ENCODE measurements at regions not wholly inside any gene's neighbourhood (a gene's known extent, or its start where the extent isn't known, plus 50 kb on each side); places are given as distances from the start of the nearest gene placed in this dataset.

DNA sequence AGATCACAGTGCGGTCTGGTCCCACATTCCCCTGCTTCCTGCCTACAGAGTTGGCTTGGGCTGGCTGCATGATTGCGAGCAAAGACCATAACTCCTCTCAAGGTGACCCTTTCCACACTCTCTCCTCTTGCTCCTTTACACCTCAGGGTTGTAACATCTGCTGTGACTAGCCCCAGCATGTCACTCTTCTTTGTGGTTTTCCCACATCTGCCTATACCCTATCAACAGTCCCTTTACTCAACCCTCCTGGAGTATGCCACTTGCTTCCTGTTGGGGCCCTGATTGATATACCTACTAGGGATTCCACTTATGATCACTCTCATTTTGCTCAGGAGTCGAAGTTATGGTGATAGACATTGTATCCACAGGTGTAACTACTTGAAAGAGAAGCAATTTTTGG is 58.9 kb upstream of the SGK1 start:
- Mint-ChIP-seq H3K4me3 (no peak overlapping the region), H3K36me3 (no peaks in the 10 kb centered on the region), H3K27ac (no peak overlapping the region), H3K9me3 (no peaks in the 10 kb centered on the region), H3K27me3 (ENCODE audit: insufficient read depth, low read depth) (no peaks in the 10 kb centered on the region), H3K4me1 (peaks cover 4% of the 10 kb centered on the region)
- no peak for TF ChIP-seq EZH2phosphoT487 (IDR thresholded peaks at IDR 0.05)
- TF ChIP-seq EZH2 (IDR thresholded peaks at IDR 0.05), result no peak
- TF ChIP-seq, protein P1, sequence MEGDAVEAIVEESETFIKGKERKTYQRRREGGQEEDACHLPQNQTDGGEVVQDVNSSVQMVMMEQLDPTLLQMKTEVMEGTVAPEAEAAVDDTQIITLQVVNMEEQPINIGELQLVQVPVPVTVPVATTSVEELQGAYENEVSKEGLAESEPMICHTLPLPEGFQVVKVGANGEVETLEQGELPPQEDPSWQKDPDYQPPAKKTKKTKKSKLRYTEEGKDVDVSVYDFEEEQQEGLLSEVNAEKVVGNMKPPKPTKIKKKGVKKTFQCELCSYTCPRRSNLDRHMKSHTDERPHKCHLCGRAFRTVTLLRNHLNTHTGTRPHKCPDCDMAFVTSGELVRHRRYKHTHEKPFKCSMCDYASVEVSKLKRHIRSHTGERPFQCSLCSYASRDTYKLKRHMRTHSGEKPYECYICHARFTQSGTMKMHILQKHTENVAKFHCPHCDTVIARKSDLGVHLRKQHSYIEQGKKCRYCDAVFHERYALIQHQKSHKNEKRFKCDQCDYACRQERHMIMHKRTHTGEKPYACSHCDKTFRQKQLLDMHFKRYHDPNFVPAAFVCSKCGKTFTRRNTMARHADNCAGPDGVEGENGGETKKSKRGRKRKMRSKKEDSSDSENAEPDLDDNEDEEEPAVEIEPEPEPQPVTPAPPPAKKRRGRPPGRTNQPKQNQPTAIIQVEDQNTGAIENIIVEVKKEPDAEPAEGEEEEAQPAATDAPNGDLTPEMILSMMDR (IDR thresholded peaks at IDR 0.05), result no peak
- Histone ChIP-seq H3K79me2 (ENCODE audit: low read depth) (no peaks in the 10 kb centered on the region), H3K4me1 (peaks cover 5% of the 10 kb centered on the region), H3K4me2 (no peak overlapping the region), H3K9me3 (ENCODE audit: low read depth) (no peaks in the 10 kb centered on the region), H3K36me3 (no peaks in the 10 kb centered on the region), H3K27ac (no peak overlapping the region), H3K9ac (no peak overlapping the region), H3F3A (ENCODE audit: low read depth) (no peaks in the 10 kb centered on the region), H4K20me1 (ENCODE audit: low read depth) (no peaks in the 10 kb centered on the region), H3K4me3 (no peak overlapping the region), H3K27me3 (no peaks in the 10 kb centered on the region), H2AFZ (replicated peaks) (no peak overlapping the region)
- DNase-seq (ENCODE audit: low spot score), result no peak

DNA sequence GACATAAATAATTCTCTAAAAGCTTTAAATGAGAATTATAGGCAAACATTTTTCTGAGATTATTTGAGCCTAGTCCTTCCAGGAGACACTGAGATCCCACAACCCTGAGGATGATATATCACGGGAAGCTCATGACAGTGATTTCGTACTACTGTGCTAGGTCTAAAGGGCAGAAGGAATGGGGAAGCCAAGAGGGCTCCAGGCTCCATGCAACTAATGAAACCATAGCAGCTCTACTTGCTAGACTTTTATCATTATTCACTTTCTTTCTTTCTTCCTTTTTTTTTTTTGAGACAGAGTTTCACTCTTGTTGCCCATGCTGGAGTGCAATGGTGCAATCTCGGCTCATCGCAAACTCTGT is 57.3 kb upstream of the SGK1 start:
- Histone ChIP-seq H4K20me1 (ENCODE audit: low read depth) (no peaks in the 10 kb centered on the region), H3K4me3 (no peak overlapping the region), H3K36me3 (no peaks in the 10 kb centered on the region), H3K27me3 (no peaks in the 10 kb centered on the region), H3F3A (ENCODE audit: low read depth) (no peaks in the 10 kb centered on the region), H3K27ac (no peak overlapping the region), H3K9me3 (ENCODE audit: low read depth) (no peaks in the 10 kb centered on the region), H3K9ac (no peak overlapping the region), H3K79me2 (ENCODE audit: low read depth) (no peaks in the 10 kb centered on the region), H2AFZ (replicated peaks) (no peak overlapping the region), H3K4me1 (peaks cover 5% of the 10 kb centered on the region), H3K4me2 (no peak overlapping the region)
- Mint-ChIP-seq H3K36me3 (no peaks in the 10 kb centered on the region), H3K27ac (no peak overlapping the region), H3K4me1 (peaks cover 4% of the 10 kb centered on the region), H3K9me3 (no peaks in the 10 kb centered on the region), H3K27me3 (ENCODE audit: insufficient read depth, low read depth) (no peaks in the 10 kb centered on the region), H3K4me3 (no peak overlapping the region)
- DNase-seq (ENCODE audit: low spot score), result no peak
- TF ChIP-seq EZH2 (IDR thresholded peaks at IDR 0.05) (no peak), EZH2phosphoT487 (IDR thresholded peaks at IDR 0.05) (no peak)
- TF ChIP-seq, protein P1 (IDR thresholded peaks at IDR 0.05), result no peak

DNA sequence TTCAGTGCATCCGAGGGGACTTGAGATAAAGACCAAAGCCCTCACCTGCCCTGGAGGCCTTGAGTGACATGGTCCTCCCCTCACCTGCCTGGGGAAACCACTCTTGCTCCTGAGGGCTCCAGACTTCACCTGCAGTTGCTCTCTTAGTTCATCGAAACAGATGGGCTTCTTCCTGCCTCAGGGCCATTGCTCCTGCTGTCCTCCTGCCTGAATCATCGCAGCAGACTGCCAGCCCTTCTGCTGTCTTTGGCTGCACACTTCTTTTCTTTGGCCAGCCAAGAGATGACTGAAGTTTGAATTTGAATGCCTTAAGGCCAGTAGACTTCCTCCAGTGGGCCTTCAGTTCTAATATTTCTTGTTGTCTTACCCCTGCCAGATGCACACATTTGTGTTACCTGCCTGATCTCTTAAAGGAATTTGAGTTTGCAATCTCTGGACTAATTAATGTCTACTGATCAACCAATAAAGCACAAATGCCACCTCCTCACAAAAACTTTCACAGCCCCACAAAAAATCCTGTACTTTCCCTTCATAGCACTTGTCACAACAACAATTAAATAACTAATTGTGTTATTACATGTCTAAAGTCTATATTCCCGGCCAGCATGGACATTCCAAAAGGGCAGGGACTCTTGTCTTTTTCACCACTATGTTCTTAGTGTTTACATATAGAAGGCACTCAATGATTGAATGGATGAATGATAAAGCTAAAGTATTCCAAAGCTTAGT is 56.7 kb upstream of the SGK1 start:
- Mint-ChIP-seq H3K4me3 (no peak overlapping the region), H3K9me3 (no peaks in the 10 kb centered on the region), H3K27ac (no peak overlapping the region), H3K27me3 (ENCODE audit: insufficient read depth, low read depth) (peaks cover under 1% of the 10 kb centered on the region), H3K4me1 (peaks cover 4% of the 10 kb centered on the region), H3K36me3 (no peaks in the 10 kb centered on the region)
- no peaks in the 10 kb centered on the region for H3K9me3 ChIP-seq (ENCODE audit: low read depth)
- H4K20me1 ChIP-seq (ENCODE audit: low read depth), result no peaks in the 10 kb centered on the region
- no peak for DNase-seq (ENCODE audit: low spot score)
- H3K9ac ChIP-seq, result no peak overlapping the region
- no peak overlapping the region for H3K27ac ChIP-seq
- no peaks in the 10 kb centered on the region for H3K79me2 ChIP-seq (ENCODE audit: low read depth)
- TF ChIP-seq EZH2phosphoT487 (IDR thresholded peaks at IDR 0.05) (no peak), EZH2 (IDR thresholded peaks at IDR 0.05) (no peak)
- TF ChIP-seq, protein P1 (IDR thresholded peaks at IDR 0.05), result no peak
- H3K4me1 ChIP-seq, result peaks cover 5% of the 10 kb centered on the region
- H3K4me2 ChIP-seq, result no peak overlapping the region
- H2AFZ ChIP-seq (replicated peaks), result no peak overlapping the region
- no peaks in the 10 kb centered on the region for H3F3A ChIP-seq (ENCODE audit: low read depth)
- H3K27me3 ChIP-seq, result no peaks in the 10 kb centered on the region
- no peaks in the 10 kb centered on the region for H3K36me3 ChIP-seq
- H3K4me3 ChIP-seq, result no peak overlapping the region

All from neural progenitor cell (in vitro differentiated cells).